Right lobe of liver (tissue), 6 donors: ENCODE measurements at regions not wholly inside any gene's neighbourhood (a gene's known extent, or its start where the extent isn't known, plus 50 kb on each side); places are given as distances from the start of the nearest gene placed in this dataset.
"Not testable (repeated sequence)": the region's sequence is repeated elsewhere in the genome, so short reads cannot be mapped to it uniquely, and the experiment has no call there.

Experiments used
- ATAC-seq, 4 donors: fragments of 200-7000 bp; cut with Tn5 transposase; one replicate each; pipeline ENCODE4 v1.9.1; 2020; ENCODE audit warnings: mild to moderate bottlenecking in 4 of 4, moderate library complexity in 4 of 4
- DNase-seq, 3 donors: peaks; one replicate each; pipeline ENCODE4 v3.0.0-alpha.2; 2020
- H3K27ac ChIP-seq, 3 donors: fragments of 200-600 bp; one replicate each; pipeline ENCODE4 v1.8.0; 2022
- H3K27me3 ChIP-seq, 2 donors: fragments of 200-600 bp; one replicate each; pipeline ENCODE4 v1.8.0; 2022
- H3K36me3 ChIP-seq, 4 donors: fragments of 200-600 bp; sonication (generic) in 1 of 4; one replicate each; pipeline versions ENCODE4 v1.5.1 to v1.8.0; 2017 to 2022; ENCODE audit warnings: control low read depth in 1 of 4
- H3K4me1 ChIP-seq, 4 donors: fragments of 200-600 bp; sonication (generic) in 1 of 4; one replicate each; pipeline versions ENCODE4 v1.5.1 to v1.8.0; 2017 to 2022; ENCODE audit warnings: control low read depth in 1 of 4
- H3K4me3 ChIP-seq, 3 donors: fragments of 200-600 bp; one replicate each; pipeline ENCODE4 v1.8.0; 2022
- H3K9me3 ChIP-seq, 4 donors: fragments of 200-600 bp; sonication (generic) in 1 of 4; one replicate each; pipeline versions ENCODE4 v1.5.1 to v1.8.0; 2017 to 2022; ENCODE audit warnings: control low read depth in 1 of 4
- CTCF ChIP-seq, 4 donors: fragments of 200-600 bp in 3 of 4; fragments of 450-650 bp in 1 of 4; IDR thresholded peaks; one replicate each; pipeline versions ENCODE4 v1.5.1 to v1.8.0; 2016 to 2022; ENCODE audit warnings: antibody characterized with exemption in 4 of 4, mild to moderate bottlenecking in 2 of 4
- POLR2A ChIP-seq: fragments of 450-650 bp; IDR thresholded peaks from one replicate; pipeline ENCODE4 v1.6.1; 2017; ENCODE audit warnings: antibody characterized with exemption, mild to moderate bottlenecking
- WGBS: methylation state at CpG from one replicate; pipeline ENCODE4 v1.1.6; 2018; ENCODE audit warnings: low coverage, low lambda C conversion rate; ENCODE audit not compliant: insufficient coverage; ENCODE audit errors: missing lambda C conversion rate; 5-methylcytosine and 5-hydroxymethylcytosine counted together
- intact Hi-C, 2 donors: fragments of 100-400 bp; cut with DNase I; formaldehyde crosslinking; loops; one replicate each; pipeline versions ENCODE4 v1.11.2 to v1.14.1; 2022
- donor health status: DM: no; HTN: yes; CAD: no.
- donor health status: DM: no; HTN: no; CAD: no.
- donor health status: DM: no; HTN: no; CAD: no.
- donor health status: DM: no; HTN: yes; CAD: no.
- donor health status: DM: no; HTN: yes; CAD: no.

DNA sequence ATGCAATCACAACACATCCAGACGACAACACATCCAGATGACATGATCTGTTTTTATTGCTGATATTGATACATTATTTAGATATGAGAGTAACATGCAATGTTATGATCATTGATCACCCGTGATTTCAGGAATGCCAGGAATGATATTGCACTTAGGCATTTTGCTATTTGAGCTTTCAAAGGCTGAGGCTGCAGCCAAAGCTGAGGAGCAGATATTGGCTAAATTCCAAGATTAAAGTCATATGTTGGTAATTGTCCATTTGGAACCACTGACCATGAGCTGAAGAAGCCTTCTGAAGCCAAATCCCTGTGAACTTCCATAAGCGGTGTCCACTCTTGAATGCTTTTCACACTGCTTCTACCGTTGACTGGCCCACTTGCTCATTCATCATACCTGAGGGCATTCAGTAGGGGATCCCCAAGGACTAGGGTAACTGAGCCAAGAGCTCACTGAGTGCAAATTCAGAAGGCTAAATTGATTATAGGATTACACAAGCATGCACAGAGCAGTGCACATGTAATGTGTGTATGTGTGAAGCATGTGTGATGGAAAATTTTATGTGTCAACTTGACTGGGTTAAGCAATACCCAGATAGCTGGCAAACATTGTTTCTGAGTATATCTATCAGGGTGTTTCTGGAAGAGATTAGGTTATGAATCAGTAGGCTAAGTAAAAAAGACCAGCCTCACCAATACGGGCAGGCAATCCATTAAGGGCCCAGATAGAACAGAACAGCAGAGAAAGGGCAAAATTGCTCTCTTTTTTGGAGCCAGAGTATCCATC is 92.1 kb upstream of the PLAAT1 start:
- no peaks in the 10 kb centered on the region for H3K9me3 ChIP-seq
- ATAC-seq = no peak

DNA sequence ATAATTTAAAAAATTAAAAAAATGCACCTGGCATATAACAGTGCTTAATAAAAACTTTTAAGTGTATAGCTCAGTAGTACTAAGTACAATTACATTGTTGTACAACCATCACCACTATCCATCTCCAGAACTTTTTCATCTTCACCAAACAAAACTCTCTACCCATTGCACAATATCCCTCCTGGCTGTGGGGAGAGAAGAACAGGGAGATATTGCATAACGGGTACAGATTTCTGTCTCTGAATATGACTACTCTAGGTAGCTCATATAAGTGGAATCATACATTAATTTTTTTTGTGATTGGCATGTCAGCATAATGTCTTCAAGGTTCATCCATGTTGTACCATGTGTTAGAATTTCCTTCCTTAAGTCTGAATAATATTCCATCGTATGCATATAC is 91.0 kb upstream of the PLAAT1 start:
- Histone ChIP-seq H3K9me3 (no peaks in the 10 kb centered on the region), H3K27me3 (no peaks in the 10 kb centered on the region), H3K27ac (no peak overlapping the region), H3K36me3 (no peaks in the 10 kb centered on the region), H3K4me1 (no peaks in the 10 kb centered on the region), H3K4me3 (no peak overlapping the region)
- WGBS = 54% methylated on average over 2 of the region's 2 CpGs
- ATAC-seq (no peak), DNase-seq (no peak)
- intact Hi-C loops = no loop called here
- TF ChIP-seq CTCF (IDR thresholded peaks at IDR 0.05) = no peak
- no peak for TF ChIP-seq POLR2A

More for the DNA sequence above, 92.1 kb upstream of the PLAAT1 start:
- intact Hi-C loops = no loop called here
- Histone ChIP-seq H3K4me1 (no peaks in the 10 kb centered on the region), H3K27me3 (no peaks in the 10 kb centered on the region), H3K27ac (no peak overlapping the region), H3K4me3 (no peak overlapping the region), H3K36me3 (no peaks in the 10 kb centered on the region)
- TF ChIP-seq CTCF (IDR thresholded peaks at IDR 0.05) (no peak), POLR2A (no peak)
- no peak for DNase-seq
- 43% methylated on average over 5 of the region's 5 CpGs for WGBS

DNA sequence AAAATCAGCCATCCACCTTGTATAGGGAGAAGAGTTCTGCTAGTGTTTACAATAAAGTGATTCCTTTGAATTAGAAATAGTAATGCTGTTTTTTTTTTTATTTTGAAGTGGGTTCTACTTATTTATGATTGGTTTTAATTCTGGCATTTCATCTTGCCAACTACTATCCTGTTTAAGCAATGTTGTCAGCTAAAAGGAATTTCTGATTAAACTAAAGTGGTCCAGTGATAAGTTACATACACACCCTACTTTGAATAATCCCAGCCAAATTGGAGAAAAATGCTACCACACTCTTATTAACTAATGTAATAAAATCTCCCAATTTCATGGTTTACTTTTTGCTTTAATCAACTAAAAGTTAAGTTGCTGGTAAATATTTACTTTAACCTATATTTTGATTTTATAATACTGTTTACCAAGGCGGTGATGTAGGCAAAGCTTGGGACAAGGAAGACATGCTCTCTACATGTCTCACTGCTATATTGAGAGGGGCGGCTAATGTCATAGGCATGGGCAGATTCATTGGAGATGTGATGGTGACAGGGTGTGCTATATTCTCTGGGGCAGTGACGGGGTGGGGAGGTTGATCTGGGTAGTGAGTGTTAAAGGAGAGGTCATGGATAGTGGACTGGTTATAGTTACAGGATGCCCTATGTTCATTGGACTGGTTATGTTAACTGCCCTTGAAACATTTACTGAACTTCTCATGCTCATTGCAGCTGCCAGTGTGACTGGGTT is 85.8 kb upstream of the PLAAT1 start:
- H3K36me3 ChIP-seq, H3K27ac ChIP-seq, H3K27me3 ChIP-seq, DNase-seq, intact Hi-C loops, H3K4me1 ChIP-seq, H3K9me3 ChIP-seq, ATAC-seq, H3K4me3 ChIP-seq: not testable (repeated sequence)
- WGBS = 68% methylated on average over 3 of the region's 3 CpGs

DNA sequence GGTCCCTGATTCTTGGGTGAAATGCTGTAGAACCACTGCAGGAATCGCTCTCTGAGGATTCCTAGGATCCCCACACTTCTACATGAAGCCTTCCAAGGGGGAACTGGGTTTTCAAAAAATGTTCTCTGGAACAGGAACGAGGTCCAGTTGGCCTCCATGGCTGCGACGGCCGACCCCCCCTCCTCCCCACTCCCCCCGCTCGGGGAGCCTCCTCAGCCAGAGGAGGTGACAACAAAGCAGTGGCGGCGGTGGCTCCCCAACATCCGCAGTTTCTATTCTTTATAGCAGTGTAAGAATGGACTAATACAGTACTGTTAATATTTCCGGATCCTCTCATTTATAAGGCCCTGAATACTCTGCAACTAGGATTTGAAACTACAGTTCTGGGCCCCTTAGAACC is 84.0 kb upstream of the PLAAT1 start:
- no peak for ATAC-seq
- intact Hi-C loops = no loop called here
- no peaks in the 10 kb centered on the region for H3K36me3 ChIP-seq
- DNase-seq = no peak
- no peak overlapping the region for H3K4me3 ChIP-seq
- no peak for TF ChIP-seq CTCF (IDR thresholded peaks at IDR 0.05)
- no peak for TF ChIP-seq POLR2A
- 42% methylated on average over 2 of the region's 11 CpGs for WGBS
- H3K27me3 ChIP-seq = no peaks in the 10 kb centered on the region
- H3K9me3 ChIP-seq = no peaks in the 10 kb centered on the region
- no peaks in the 10 kb centered on the region for H3K4me1 ChIP-seq
- no peak overlapping the region for H3K27ac ChIP-seq

- WGBS = 30% methylated on average over 4 of the region's 4 CpGs
- H3K4me3 ChIP-seq = no peak overlapping the region
- no peak for DNase-seq
- intact Hi-C loops = no loop called here
- H3K27ac ChIP-seq = no peak overlapping the region
- no peak for ATAC-seq
- H3K36me3 ChIP-seq = no peaks in the 10 kb centered on the region
- H3K27me3 ChIP-seq = no peaks in the 10 kb centered on the region
- H3K9me3 ChIP-seq = no peaks in the 10 kb centered on the region
- TF ChIP-seq POLR2A (no peak), CTCF (IDR thresholded peaks at IDR 0.05) (no peak)
- no peaks in the 10 kb centered on the region for H3K4me1 ChIP-seq
These were observed 75.4 kb upstream of the PLAAT1 start for GRCh38 chr3:193165431-193166120.
